Neural progenitor cell (in vitro differentiated cells): ENCODE measurements at regions not wholly inside any gene's neighbourhood (a gene's known extent, or its start where the extent isn't known, plus 50 kb on each side); places are given as distances from the start of the nearest gene placed in this dataset.

ENCODE experiments used
- DNase-seq: peaks from one replicate; pipeline ENCODE4 v3.0.0-alpha.2; 2016; ENCODE audit warnings: low spot score
- H2AFZ ChIP-seq: fragments of 200-600 bp; sonication (generic); replicated peaks from 2 replicates; pipeline ENCODE4 v1.6.1; 2016; ENCODE audit warnings: antibody characterized with exemption
- H3F3A ChIP-seq: fragments of 200-600 bp; sonication (generic); 2 replicates; pipeline ENCODE4 v1.6.1; 2016; ENCODE audit warnings: antibody characterized with exemption, low read depth
- H3K27ac ChIP-seq: fragments of 200-600 bp; sonication (generic); 2 replicates; pipeline ENCODE4 v1.5.1; 2016; ENCODE audit warnings: mild to moderate bottlenecking
- H3K27me3 ChIP-seq: fragments of 200-600 bp; sonication (generic); 2 replicates; pipeline ENCODE4 v1.6.1; 2016; ENCODE audit warnings: mild to moderate bottlenecking, moderate library complexity
- H3K36me3 ChIP-seq: fragments of 200-600 bp; sonication (generic); 2 replicates; pipeline ENCODE4 v1.5.1; 2016
- H3K4me1 ChIP-seq: fragments of 200-600 bp; sonication (generic); 2 replicates; pipeline ENCODE4 v1.6.1; 2016; ENCODE audit warnings: mixed run types
- H3K4me2 ChIP-seq: fragments of 200-600 bp; sonication (generic); 2 replicates; pipeline ENCODE4 v1.6.1; 2016
- H3K4me3 ChIP-seq: fragments of 200-600 bp; sonication (generic); 2 replicates; pipeline ENCODE4 v1.5.1; 2016
- H3K79me2 ChIP-seq: fragments of 200-600 bp; sonication (generic); 2 replicates; pipeline ENCODE4 v1.6.1; 2016; ENCODE audit warnings: low read depth
- H3K9ac ChIP-seq: fragments of 200-600 bp; sonication (generic); 2 replicates; pipeline ENCODE4 v1.6.1; 2016
- H3K9me3 ChIP-seq: fragments of 200-600 bp; sonication (generic); 2 replicates; pipeline ENCODE4 v1.5.1; 2016; ENCODE audit warnings: low read depth
- H4K20me1 ChIP-seq: fragments of 200-600 bp; sonication (generic); 2 replicates; pipeline ENCODE4 v1.6.1; 2016; ENCODE audit warnings: low read depth
- H3K27ac Mint-ChIP-seq: 3 replicates; pipeline ENCODE4 v1.8.0; 2021; ENCODE audit warnings: mixed read lengths
- H3K27me3 Mint-ChIP-seq: 2 replicates; pipeline ENCODE4 v1.8.0; 2022; ENCODE audit warnings: low read depth, mild to moderate bottlenecking, inconsistent platforms, moderate library complexity, mixed read lengths; ENCODE audit not compliant: insufficient read depth
- H3K36me3 Mint-ChIP-seq: 3 replicates; pipeline ENCODE4 v1.8.0; 2021; ENCODE audit warnings: mixed read lengths
- H3K4me1 Mint-ChIP-seq: 3 replicates; pipeline ENCODE4 v1.8.0; 2021; ENCODE audit warnings: mixed read lengths
- H3K4me3 Mint-ChIP-seq: 3 replicates; pipeline ENCODE4 v1.8.0; 2021; ENCODE audit warnings: mild to moderate bottlenecking, moderate library complexity, mixed read lengths
- H3K9me3 Mint-ChIP-seq: 3 replicates; pipeline ENCODE4 v1.8.0; 2020; ENCODE audit warnings: mixed read lengths
- EZH2 ChIP-seq: fragments of 200-600 bp; sonication (generic); IDR thresholded peaks from 2 replicates; pipeline ENCODE4 v1.6.1; 2017; ENCODE audit warnings: antibody characterized with exemption, mild to moderate bottlenecking, moderate library complexity
- EZH2phosphoT487 ChIP-seq: fragments of 200-600 bp; sonication (generic); IDR thresholded peaks from 2 replicates; pipeline ENCODE4 v1.6.1; 2017; ENCODE audit warnings: antibody characterized with exemption
- TF ChIP-seq, protein P1 (sequence below): fragments of 200-600 bp; sonication (generic); IDR thresholded peaks from 2 replicates; pipeline ENCODE4 v1.5.1; 2017; ENCODE audit warnings: antibody characterized with exemption, mild to moderate bottlenecking

DNA sequence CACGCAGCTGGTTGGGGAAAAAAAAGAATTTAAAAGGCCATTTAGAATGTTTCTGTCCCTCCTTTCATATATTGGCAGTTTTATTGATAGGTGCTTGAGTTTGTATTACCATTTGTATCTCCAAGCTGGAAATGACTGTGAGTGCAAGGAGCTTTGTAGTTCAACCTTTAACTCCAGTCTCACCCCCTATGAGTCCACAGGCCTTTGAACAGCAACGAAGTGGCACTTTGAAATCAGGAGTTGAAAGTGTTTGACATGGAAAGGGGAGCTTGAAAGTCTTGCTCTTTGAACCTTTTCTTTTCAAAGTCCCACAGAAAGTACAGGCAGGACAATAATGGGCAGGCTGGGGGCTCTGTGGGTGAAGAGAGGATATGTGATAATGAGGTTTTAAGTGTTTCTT, 480.3 kb downstream of the RERGL start:
- Mint-ChIP-seq H3K4me1 (peaks cover 23% of the 10 kb centered on the region), H3K27me3 (no peaks in the 10 kb centered on the region), H3K9me3 (no peaks in the 10 kb centered on the region), H3K4me3 (no peak overlapping the region), H3K27ac (peak overlapping the region; percentile 62), H3K36me3 (no peaks in the 10 kb centered on the region)
- Histone ChIP-seq H3K4me2 (peak overlapping the region; percentile 23), H3K4me1 (peaks cover 14% of the 10 kb centered on the region), H4K20me1 (no peaks in the 10 kb centered on the region), H3K4me3 (no peak overlapping the region), H3K9ac (no peak overlapping the region), H3K9me3 (no peaks in the 10 kb centered on the region), H3K27ac (no peak overlapping the region), H3K36me3 (no peaks in the 10 kb centered on the region), H3K79me2 (no peaks in the 10 kb centered on the region), H2AFZ (no peak overlapping the region), H3K27me3 (no peaks in the 10 kb centered on the region), H3F3A (no peaks in the 10 kb centered on the region)
- peak; percentile 39 for DNase-seq
- TF ChIP-seq EZH2 (no peak), EZH2phosphoT487 (no peak)
- TF ChIP-seq, protein P1, sequence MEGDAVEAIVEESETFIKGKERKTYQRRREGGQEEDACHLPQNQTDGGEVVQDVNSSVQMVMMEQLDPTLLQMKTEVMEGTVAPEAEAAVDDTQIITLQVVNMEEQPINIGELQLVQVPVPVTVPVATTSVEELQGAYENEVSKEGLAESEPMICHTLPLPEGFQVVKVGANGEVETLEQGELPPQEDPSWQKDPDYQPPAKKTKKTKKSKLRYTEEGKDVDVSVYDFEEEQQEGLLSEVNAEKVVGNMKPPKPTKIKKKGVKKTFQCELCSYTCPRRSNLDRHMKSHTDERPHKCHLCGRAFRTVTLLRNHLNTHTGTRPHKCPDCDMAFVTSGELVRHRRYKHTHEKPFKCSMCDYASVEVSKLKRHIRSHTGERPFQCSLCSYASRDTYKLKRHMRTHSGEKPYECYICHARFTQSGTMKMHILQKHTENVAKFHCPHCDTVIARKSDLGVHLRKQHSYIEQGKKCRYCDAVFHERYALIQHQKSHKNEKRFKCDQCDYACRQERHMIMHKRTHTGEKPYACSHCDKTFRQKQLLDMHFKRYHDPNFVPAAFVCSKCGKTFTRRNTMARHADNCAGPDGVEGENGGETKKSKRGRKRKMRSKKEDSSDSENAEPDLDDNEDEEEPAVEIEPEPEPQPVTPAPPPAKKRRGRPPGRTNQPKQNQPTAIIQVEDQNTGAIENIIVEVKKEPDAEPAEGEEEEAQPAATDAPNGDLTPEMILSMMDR = no peak

DNA sequence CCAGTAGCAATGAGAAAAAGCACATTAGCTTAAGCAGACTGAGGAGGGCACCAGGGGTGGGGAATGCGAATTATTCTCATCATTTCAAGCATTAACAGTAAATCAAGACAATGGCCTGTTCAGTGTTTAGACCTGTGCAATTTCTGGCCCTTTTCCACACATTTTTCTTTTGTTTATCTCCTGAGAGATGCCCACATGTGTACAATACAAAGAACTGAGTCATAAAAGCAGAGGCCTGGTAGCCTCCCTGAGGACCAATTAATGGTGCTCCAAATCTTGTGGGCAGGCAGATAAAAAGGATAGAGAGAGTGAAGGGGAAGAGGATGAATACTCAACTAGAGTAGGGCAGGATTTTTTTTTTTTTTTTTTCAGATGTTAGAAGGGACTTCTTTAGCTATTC, 480.8 kb downstream of the RERGL start:
- Histone ChIP-seq H3K4me3 (no peak overlapping the region), H3K9ac (no peak overlapping the region), H3K4me2 (peak overlapping the region; percentile 23), H4K20me1 (no peaks in the 10 kb centered on the region), H3K36me3 (no peaks in the 10 kb centered on the region), H3F3A (no peaks in the 10 kb centered on the region), H2AFZ (no peak overlapping the region), H3K27me3 (no peaks in the 10 kb centered on the region), H3K4me1 (peaks cover 14% of the 10 kb centered on the region), H3K27ac (no peak overlapping the region), H3K79me2 (no peaks in the 10 kb centered on the region), H3K9me3 (no peaks in the 10 kb centered on the region)
- Mint-ChIP-seq H3K9me3 (no peaks in the 10 kb centered on the region), H3K27me3 (no peaks in the 10 kb centered on the region), H3K4me1 (peaks cover 23% of the 10 kb centered on the region), H3K36me3 (no peaks in the 10 kb centered on the region), H3K27ac (peak overlapping the region; percentile 52), H3K4me3 (no peak overlapping the region)
- TF ChIP-seq EZH2phosphoT487 (no peak), EZH2 (no peak)
- TF ChIP-seq, protein P1 = no peak
- no peak for DNase-seq

DNA sequence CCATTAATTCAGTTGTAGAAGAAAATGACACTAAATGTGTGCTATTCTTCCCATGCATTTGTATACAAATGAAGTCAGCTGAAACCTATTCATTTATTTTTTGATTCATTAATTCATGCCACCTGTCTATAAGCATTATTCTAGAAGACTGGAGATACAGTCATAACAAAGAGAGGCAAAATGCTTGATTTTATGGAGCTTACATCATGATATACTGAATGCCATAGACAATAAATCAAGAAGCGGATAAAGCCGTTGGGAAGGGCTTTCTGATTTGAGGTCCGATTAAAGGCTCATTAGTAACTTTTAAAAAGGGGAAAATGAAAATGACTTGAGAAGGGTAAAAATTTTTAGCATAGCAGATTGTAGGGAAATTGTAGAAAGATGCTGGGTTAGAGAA, 494.9 kb downstream of the RERGL start:
- Mint-ChIP-seq H3K4me3 (no peak overlapping the region), H3K9me3 (no peaks in the 10 kb centered on the region), H3K27me3 (no peaks in the 10 kb centered on the region), H3K27ac (no peak overlapping the region), H3K36me3 (no peaks in the 10 kb centered on the region), H3K4me1 (no peaks in the 10 kb centered on the region)
- Histone ChIP-seq H3F3A (no peaks in the 10 kb centered on the region), H3K4me1 (no peaks in the 10 kb centered on the region), H3K9me3 (no peaks in the 10 kb centered on the region), H2AFZ (no peak overlapping the region), H3K4me2 (no peak overlapping the region), H3K36me3 (no peaks in the 10 kb centered on the region), H4K20me1 (no peaks in the 10 kb centered on the region), H3K9ac (no peak overlapping the region), H3K27me3 (no peaks in the 10 kb centered on the region), H3K27ac (no peak overlapping the region), H3K4me3 (no peak overlapping the region), H3K79me2 (no peaks in the 10 kb centered on the region)
- TF ChIP-seq EZH2phosphoT487 (no peak), EZH2 (no peak)
- TF ChIP-seq, protein P1 = no peak
- DNase-seq = no peak
